GM23248 (cell line): ENCODE measurements at regions not wholly inside any gene's neighbourhood (a gene's known extent, or its start where the extent isn't known, plus 50 kb on each side); places are given as distances from the start of the nearest gene placed in this dataset.

Experiments used
- EZH2 ChIP-seq: fragments of 200-600 bp; sonication (generic); IDR thresholded peaks from 2 replicates; pipeline ENCODE4 v1.6.1; 2018; ENCODE audit warnings: antibody characterized with exemption, mild to moderate bottlenecking; ENCODE audit not compliant: insufficient read depth, poor library complexity, severe bottlenecking
- EZH2phosphoT487 ChIP-seq: fragments of 200-600 bp; sonication (generic); IDR thresholded peaks from 2 replicates; pipeline ENCODE4 v1.6.1; 2018; ENCODE audit warnings: antibody characterized with exemption, moderate library complexity, mild to moderate bottlenecking, low read depth; ENCODE audit not compliant: insufficient read depth

- TF ChIP-seq EZH2phosphoT487 (no peak), EZH2 (no peak)
Measured at GRCh38 chr12:92462527-92462926, 240.3 kb upstream of the PLEKHG7 start.
